ENCODE measurements at regions not wholly inside any gene's neighbourhood (a gene's known extent, or its start where the extent isn't known, plus 50 kb on each side); places are given as distances from the start of the nearest gene placed in this dataset.

GRCh38 chr17:71327376-71328059 is 793.3 kb upstream of the SOX9 start:
- peak; percentile 70 for DNase-seq (ENCODE audit: low read depth)
- TF ChIP-seq CTCF (conservative IDR thresholded peaks at IDR 0.05; ENCODE audit: low read depth, low read length), result no peak

GRCh38 chr17:71329310-71330098 is 791.3 kb upstream of the SOX9 start:
- no peak for TF ChIP-seq CTCF (conservative IDR thresholded peaks at IDR 0.05; ENCODE audit: low read depth, low read length)
- DNase-seq (ENCODE audit: low read depth), result no peak
- no peak overlapping the region for H3K4me3 ChIP-seq (ENCODE audit: low read depth, low read length)

More at GRCh38 chr17:71327376-71328059, 793.3 kb upstream of the SOX9 start:
- H3K4me3 ChIP-seq (ENCODE audit: low read depth, low read length), result no peak overlapping the region

- TF ChIP-seq CTCF (conservative IDR thresholded peaks at IDR 0.05; ENCODE audit: low read depth, low read length), result no peak
- H3K4me3 ChIP-seq (ENCODE audit: low read depth, low read length), result no peak overlapping the region
- no peak for DNase-seq (ENCODE audit: low read depth)
These were observed 790.8 kb upstream of the SOX9 start for GRCh38 chr17:71330099-71330375.

GRCh38 chr17:71331754-71332325 is 789.0 kb upstream of the SOX9 start:
- H3K4me3 ChIP-seq (ENCODE audit: low read depth, low read length), result no peak overlapping the region
- no peak for DNase-seq (ENCODE audit: low read depth)
- TF ChIP-seq CTCF (conservative IDR thresholded peaks at IDR 0.05; ENCODE audit: low read depth, low read length), result no peak

GRCh38 chr17:71334048-71334751 is 786.6 kb upstream of the SOX9 start:
- peak; percentile 47 for DNase-seq (ENCODE audit: low read depth)
- no peak overlapping the region for H3K4me3 ChIP-seq (ENCODE audit: low read depth, low read length)
- no peak for TF ChIP-seq CTCF (conservative IDR thresholded peaks at IDR 0.05; ENCODE audit: low read depth, low read length)

GRCh38 chr17:71335212-71335611 is 785.6 kb upstream of the SOX9 start:
- no peak overlapping the region for H3K4me3 ChIP-seq (ENCODE audit: low read depth, low read length)
- TF ChIP-seq CTCF (conservative IDR thresholded peaks at IDR 0.05; ENCODE audit: low read depth, low read length), result no peak
- DNase-seq (ENCODE audit: low read depth), result no peak
